Right atrium auricular region (tissue), 2 donors: ENCODE measurements at regions not wholly inside any gene's neighbourhood (a gene's known extent, or its start where the extent isn't known, plus 50 kb on each side); places are given as distances from the start of the nearest gene placed in this dataset.

ENCODE experiments used
- DNase-seq: peaks from one replicate; pipeline ENCODE4 v3.0.0-alpha.2; 2019; ENCODE audit warnings: low spot score
- H3K27ac ChIP-seq, 2 donors: fragments of 200-600 bp; sonication (generic); 1 replicate in 1 of 2; 2 replicates in 1 of 2; pipeline ENCODE4 v1.5.1; 2016 to 2019
- H3K27me3 ChIP-seq, 2 donors: fragments of 200-600 bp; sonication (generic); one replicate each; pipeline versions ENCODE4 v1.5.1 to v1.6.0; 2017 to 2019
- H3K36me3 ChIP-seq: fragments of 200-600 bp; sonication (generic); one replicate; pipeline ENCODE4 v1.5.1; 2016
- H3K4me1 ChIP-seq, 2 donors: fragments of 200-600 bp; sonication (generic); one replicate each; pipeline versions ENCODE4 v1.5.1 to v1.6.0; 2017 to 2019
- H3K4me3 ChIP-seq, 2 donors: fragments of 200-600 bp; sonication (generic); 1 replicate in 1 of 2; 2 replicates in 1 of 2; pipeline ENCODE4 v1.5.1; 2017 to 2019; ENCODE audit warnings: mild to moderate bottlenecking in 1 of 2, moderate library complexity in 1 of 2
- H3K9me3 ChIP-seq, 2 donors: fragments of 200-600 bp; sonication (generic); one replicate each; pipeline ENCODE4 v1.5.1; 2019
- CTCF ChIP-seq, 2 donors: fragments of 200-600 bp; sonication (generic); IDR thresholded peaks; one replicate each; pipeline ENCODE4 v1.5.1; 2019; ENCODE audit warnings: antibody characterized with exemption in 2 of 2

- Histone ChIP-seq H3K4me3 (no peak overlapping the region), H3K27me3 (no peaks in the 10 kb centered on the region), H3K36me3 (no peaks in the 10 kb centered on the region), H3K4me1 (no peaks in the 10 kb centered on the region), H3K27ac (no peak overlapping the region), H3K9me3 (no peaks in the 10 kb centered on the region)
- TF ChIP-seq CTCF (IDR thresholded peaks at IDR 0.05), result no peak
- DNase-seq, result no peak
Measured at GRCh38 chr16:22753451-22753850, 60.5 kb upstream of the HS3ST2 start.

GRCh38 chr16:22754577-22754976, 59.4 kb upstream of the HS3ST2 start:
- Histone ChIP-seq H3K4me3 (no peak overlapping the region), H3K9me3 (no peaks in the 10 kb centered on the region), H3K4me1 (no peaks in the 10 kb centered on the region), H3K36me3 (no peaks in the 10 kb centered on the region), H3K27me3 (no peaks in the 10 kb centered on the region), H3K27ac (no peak overlapping the region)
- no peak for TF ChIP-seq CTCF (IDR thresholded peaks at IDR 0.05)
- no peak for DNase-seq

GRCh38 chr16:22757202-22757601, 56.8 kb upstream of the HS3ST2 start:
- DNase-seq, result no peak

GRCh38 chr16:22762486-22762885, 51.5 kb upstream of the HS3ST2 start:
- TF ChIP-seq CTCF (IDR thresholded peaks at IDR 0.05), result no peak
- Histone ChIP-seq H3K27ac (no peak overlapping the region), H3K4me3 (no peak overlapping the region), H3K4me1 (peaks cover 0 to 5% of the 10 kb centered on the region in 2 donors), H3K36me3 (no peaks in the 10 kb centered on the region), H3K9me3 (no peaks in the 10 kb centered on the region), H3K27me3 (no peaks in the 10 kb centered on the region)
- DNase-seq, result no peak

More at GRCh38 chr16:22757202-22757601, 56.8 kb upstream of the HS3ST2 start:
- H3K27me3 ChIP-seq, result no peaks in the 10 kb centered on the region
- no peaks in the 10 kb centered on the region for H3K4me1 ChIP-seq
- H3K9me3 ChIP-seq, result no peaks in the 10 kb centered on the region
- H3K4me3 ChIP-seq, result no peak overlapping the region
- TF ChIP-seq CTCF (IDR thresholded peaks at IDR 0.05), result no peak
- H3K36me3 ChIP-seq, result no peaks in the 10 kb centered on the region
- H3K27ac ChIP-seq, result no peak overlapping the region

- H3K4me3 ChIP-seq, result no peak overlapping the region
- peaks cover 0 to 5% of the 10 kb centered on the region in 2 donors for H3K4me1 ChIP-seq
- H3K9me3 ChIP-seq, result no peaks in the 10 kb centered on the region
- no peaks in the 10 kb centered on the region for H3K36me3 ChIP-seq
- H3K27ac ChIP-seq, result no peak overlapping the region
- no peak for TF ChIP-seq CTCF (IDR thresholded peaks at IDR 0.05)
- DNase-seq, result no peak
- H3K27me3 ChIP-seq, result no peaks in the 10 kb centered on the region
Measured at GRCh38 chr16:22763437-22764080, 50.4 kb upstream of the HS3ST2 start.
